IMR-90 (cell line): ENCODE measurements at regions not wholly inside any gene's neighbourhood (a gene's known extent, or its start where the extent isn't known, plus 50 kb on each side); places are given as distances from the start of the nearest gene placed in this dataset.

Experiments used
- ATAC-seq: fragments of 200-7000 bp; cut with Tn5 transposase; 2 replicates; pipeline ENCODE4 v1.9.1; 2020; ENCODE audit warnings: low read depth, mild to moderate bottlenecking, moderate library complexity
- BruUV-seq: library from RNA; stranded (reverse); fragments of 400-500 nt; replicated peaks from 2 replicates; lab custom pipeline; 2021; lab: Mats Ljungman, UMichigan
- CTCF ChIA-PET: fragments of 300-600 bp; formaldehyde crosslinking; extraction: SDS; loops from one replicate; lab custom pipeline; 2021; ENCODE audit warnings: antibody characterized with exemption; lab: Yijun Ruan, JAX
- POLR2A ChIA-PET: fragments of 300-600 bp; sonication (Branson Sonifier 250); formaldehyde crosslinking; loops from one replicate; lab custom pipeline; 2022; ENCODE audit warnings: antibody characterized with exemption; ENCODE audit not compliant: unreplicated experiment; lab: Charles Lee
- DNase-seq: peaks from one replicate; pipeline ENCODE4 v3.0.0; 2013
- H2AFZ ChIP-seq: replicated peaks from 2 replicates; pipeline ENCODE3; 2013; ENCODE audit warnings: low read length, mild to moderate bottlenecking; ENCODE audit not compliant: poor library complexity
- H2AK5ac ChIP-seq: 2 replicates; pipeline ENCODE4 v1.6.1; 2013; ENCODE audit warnings: low read depth, low read length, inconsistent platforms
- H2AK9ac ChIP-seq: replicated peaks from 2 replicates; pipeline ENCODE3; 2013; ENCODE audit warnings: mild to moderate bottlenecking, low read depth, low read length, moderate library complexity; ENCODE audit not compliant: poor library complexity
- H2BK120ac ChIP-seq: 2 replicates; pipeline ENCODE4 v1.6.1; 2013; ENCODE audit warnings: low read depth, low read length, inconsistent platforms
- H2BK15ac ChIP-seq: 3 replicates; pipeline ENCODE4 v1.6.1; 2013; ENCODE audit warnings: low read depth, low read length, inconsistent platforms
- H2BK20ac ChIP-seq: 2 replicates; pipeline ENCODE4 v1.6.1; 2013; ENCODE audit warnings: low read depth, mild to moderate bottlenecking, inconsistent platforms, low read length, moderate library complexity
- H2BK5ac ChIP-seq: 2 replicates; pipeline ENCODE4 v1.6.1; 2013; ENCODE audit warnings: mild to moderate bottlenecking, low read depth, low read length, inconsistent platforms; ENCODE audit not compliant: poor library complexity, severe bottlenecking
- H3K14ac ChIP-seq: replicated peaks from 2 replicates; pipeline ENCODE4 v1.6.1; 2013; ENCODE audit warnings: low read depth, low read length, inconsistent platforms
- H3K18ac ChIP-seq: 2 replicates; pipeline ENCODE4 v1.6.1; 2013; ENCODE audit warnings: low read depth, low read length, control low read depth
- H3K23ac ChIP-seq: 2 replicates; pipeline ENCODE4 v1.6.1; 2013; ENCODE audit warnings: low read depth, low read length, inconsistent platforms
- H3K27ac ChIP-seq: 2 replicates; pipeline ENCODE4 v1.5.1; 2013; ENCODE audit warnings: mild to moderate bottlenecking, control low read depth, low read length; ENCODE audit not compliant: insufficient read depth
- H3K27me3 ChIP-seq: 2 replicates; pipeline ENCODE4 v1.6.1; 2013; ENCODE audit warnings: low read length; ENCODE audit not compliant: control insufficient read depth, insufficient read depth
- H3K36me3 ChIP-seq: 2 replicates; pipeline ENCODE4 v1.6.1; 2013; ENCODE audit warnings: low read length, mixed read lengths; ENCODE audit not compliant: control insufficient read depth, insufficient read depth
- H3K4ac ChIP-seq: 2 replicates; pipeline ENCODE4 v1.6.1; 2013; ENCODE audit warnings: low read depth, low read length, inconsistent platforms
- H3K4me1 ChIP-seq: 2 replicates; pipeline ENCODE4 v1.6.1; 2013; ENCODE audit warnings: low read length, mixed read lengths; ENCODE audit not compliant: control insufficient read depth, insufficient read depth
- H3K4me2 ChIP-seq: 2 replicates; pipeline ENCODE4 v1.6.1; 2013; ENCODE audit warnings: low read depth, mild to moderate bottlenecking, control low read depth, low read length, moderate library complexity
- H3K4me3 ChIP-seq: 2 replicates; pipeline ENCODE4 v1.5.1; 2013; ENCODE audit warnings: low read depth, mild to moderate bottlenecking, control low read depth, low read length, moderate library complexity; ENCODE audit not compliant: insufficient read depth
- H3K56ac ChIP-seq: 2 replicates; pipeline ENCODE4 v1.6.1; 2013; ENCODE audit warnings: low read length, inconsistent platforms; ENCODE audit not compliant: insufficient read depth; ENCODE audit errors: extremely low read depth
- H3K79me1 ChIP-seq, 2 experiments: 2 replicates each; pipeline ENCODE4 v1.6.1; 2013; ENCODE audit warnings: low read length in 2 of 2, inconsistent platforms in 1 of 2, low read depth in 1 of 2
- H3K9ac ChIP-seq: 2 replicates; pipeline ENCODE4 v1.6.1; 2013; ENCODE audit warnings: low read depth, low read length, control low read depth
- H3K9me1 ChIP-seq: 2 replicates; pipeline ENCODE4 v1.6.1; 2013; ENCODE audit warnings: low read length, inconsistent platforms; ENCODE audit not compliant: insufficient read depth
- H3K9me3 ChIP-seq: 2 replicates; pipeline ENCODE4 v1.6.1; 2013; ENCODE audit warnings: low read length; ENCODE audit not compliant: control insufficient read depth, insufficient read depth
- H4K20me1 ChIP-seq: 2 replicates; pipeline ENCODE4 v1.6.1; 2013; ENCODE audit warnings: low read length, inconsistent platforms; ENCODE audit not compliant: insufficient read depth
- H4K5ac ChIP-seq: 2 replicates; pipeline ENCODE4 v1.6.1; 2013; ENCODE audit warnings: mild to moderate bottlenecking, low read depth, low read length, control low read depth
- H4K8ac ChIP-seq, 2 experiments: 2 replicates each; pipeline ENCODE4 v1.6.1; 2013; ENCODE audit warnings: low read depth in 2 of 2, low read length in 2 of 2, control low read depth in 1 of 2, inconsistent platforms in 1 of 2
- H4K91ac ChIP-seq: 2 replicates; pipeline ENCODE4 v1.6.1; 2013; ENCODE audit warnings: low read depth, low read length, inconsistent platforms; ENCODE audit not compliant: insufficient read depth
- BHLHE40 ChIP-seq: fragments of 150-350 bp; IDR thresholded peaks from 2 replicates; pipeline ENCODE4 v1.6.1; 2016; ENCODE audit warnings: mild to moderate bottlenecking, low read depth, low read length
- CEBPB ChIP-seq: IDR thresholded peaks from 2 replicates; pipeline ENCODE4 v1.6.1; 2012; ENCODE audit warnings: low read depth, low read length, improper control_type of control experiment
- CHD1 ChIP-seq: IDR thresholded peaks from 2 replicates; pipeline ENCODE4 v1.6.1; 2012; ENCODE audit warnings: low read depth, low read length, improper control_type of control experiment
- FOS ChIP-seq: fragments of 150-350 bp; IDR thresholded peaks from 2 replicates; pipeline ENCODE4 v1.6.1; 2016; ENCODE audit warnings: low read depth, low read length
- MAFK ChIP-seq: IDR thresholded peaks from 2 replicates; pipeline ENCODE4 v1.6.1; 2012; ENCODE audit warnings: low read depth, low read length, improper control_type of control experiment
- MAZ ChIP-seq: IDR thresholded peaks from 2 replicates; pipeline ENCODE4 v1.6.1; 2012; ENCODE audit warnings: low read depth, mild to moderate bottlenecking, low read length, improper control_type of control experiment, moderate library complexity, borderline replicate concordance
- MXI1 ChIP-seq: IDR thresholded peaks from 2 replicates; pipeline ENCODE4 v1.6.1; 2012; ENCODE audit warnings: low read depth, mild to moderate bottlenecking, low read length, moderate library complexity, borderline replicate concordance
- NFE2L2 ChIP-seq: fragments of 150-350 bp; IDR thresholded peaks from 2 replicates; pipeline ENCODE4 v1.6.1; 2016; ENCODE audit warnings: low read depth, mild to moderate bottlenecking, low read length
- POLR2A ChIP-seq: IDR thresholded peaks from 2 replicates; pipeline ENCODE4 v1.6.1; 2012; ENCODE audit warnings: mild to moderate bottlenecking, low read depth, low read length
- RAD21 ChIP-seq: IDR thresholded peaks from 2 replicates; pipeline ENCODE4 v1.6.1; 2012; ENCODE audit warnings: low read length, improper control_type of control experiment
- RCOR1 ChIP-seq: IDR thresholded peaks from 2 replicates; pipeline ENCODE4 v1.6.1; 2012; ENCODE audit warnings: mild to moderate bottlenecking, low read length, improper control_type of control experiment; ENCODE audit not compliant: insufficient replicate concordance
- RFX5 ChIP-seq: IDR thresholded peaks from 2 replicates; pipeline ENCODE4 v1.8.0; 2012; ENCODE audit warnings: low read depth, mild to moderate bottlenecking, low read length, moderate library complexity
- SMC3 ChIP-seq: fragments of 150-350 bp; IDR thresholded peaks from 2 replicates; pipeline ENCODE4 v1.6.1; 2016; ENCODE audit warnings: low read depth, mild to moderate bottlenecking, antibody characterized with exemption, low read length, moderate library complexity
- dilution Hi-C: fragments of 300-500 bp; cut with HindIII; formaldehyde crosslinking; loops from one replicate; pipeline ENCODE4 v1.14.3; 2018; ENCODE audit warnings: low sequenced_read_pairs; ENCODE audit not compliant: unreplicated experiment
- in situ Hi-C: fragments of 300-500 bp; cut with MboI; formaldehyde crosslinking; loops from 3 replicates; pipeline ENCODE4 v1.14.3; 2019; ENCODE audit warnings: low sequenced_read_pairs, inconsistent platforms, mixed read lengths
- intact Hi-C: fragments of 100-400 bp; cut with micrococcal nuclease; formaldehyde crosslinking; loops from 2 replicates; pipeline ENCODE4 v1.10.0; 2022
- TF ChIP-seq, protein P1 (sequence below): fragments of 150-350 bp; IDR thresholded peaks from 2 replicates; pipeline ENCODE4 v1.6.1; 2016; ENCODE audit warnings: low read depth, mild to moderate bottlenecking, low read length, moderate library complexity, borderline replicate concordance
- TF ChIP-seq, protein P2 (sequence below): conservative IDR thresholded peaks from 2 replicates; pipeline ENCODE4 v1.5.1; 2012; ENCODE audit warnings: mild to moderate bottlenecking, low read depth, low read length, improper control_type of control experiment
- TF ChIP-seq, protein P3 (sequence below): fragments of 150-350 bp; IDR thresholded peaks from 2 replicates; pipeline ENCODE4 v1.6.1; 2017; ENCODE audit warnings: mild to moderate bottlenecking, antibody characterized with exemption, low read length, low read depth

DNA sequence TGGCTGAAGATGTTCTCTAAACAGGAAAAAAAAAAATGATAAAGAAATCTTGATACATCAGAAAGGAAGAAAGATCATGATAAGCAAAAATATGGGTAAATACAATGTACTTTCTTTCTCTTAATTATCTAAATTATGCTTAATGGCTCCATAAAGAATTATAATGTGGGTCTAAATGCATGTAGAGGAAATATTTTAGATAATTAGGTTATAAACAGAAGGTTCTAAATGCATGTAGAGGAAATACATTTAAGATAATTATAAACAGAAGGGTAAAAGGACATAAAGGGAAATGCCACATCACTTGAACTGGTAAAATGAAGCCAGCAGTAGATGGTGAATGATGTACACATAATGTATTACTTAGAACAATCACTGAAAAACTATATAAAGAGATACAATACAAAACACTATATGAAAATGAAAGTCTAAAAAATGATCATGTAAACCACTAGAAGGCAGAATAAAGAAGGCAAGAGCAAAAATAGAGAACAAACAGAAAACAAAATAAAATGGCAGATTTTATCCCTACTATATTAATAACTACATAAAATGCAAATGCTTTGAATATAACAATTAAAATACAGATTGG, 308.4 kb upstream of the CDH2 start:
- H3K9me3 ChIP-seq = 0 out of 2 replicates have a peak, but pooled peaks cover 1% of the 10 kb centered on the region
- no peaks in the 10 kb centered on the region; the same call in 1 of the 2 replicates for H3K27me3 ChIP-seq
- H4K8ac ChIP-seq = no peak overlapping the region
- ChIA-PET CTCF (no interaction called here), POLR2A (no interaction called here)
- no peak overlapping the region for H2BK20ac ChIP-seq
- no peak overlapping the region for H3K4me2 ChIP-seq
- H3K4ac ChIP-seq = no peak overlapping the region
- BruUV-seq = no TSS peak
- no peak for DNase-seq
- H3K9me1 ChIP-seq = no peaks in the 10 kb centered on the region
- no peak overlapping the region for H3K18ac ChIP-seq
- H2BK120ac ChIP-seq = no peak overlapping the region
- H2BK15ac ChIP-seq = no peak overlapping the region
- H4K20me1 ChIP-seq = no peaks in the 10 kb centered on the region
- H2AK5ac ChIP-seq = no peak overlapping the region
- no peak overlapping the region for H3K23ac ChIP-seq
- H2AFZ ChIP-seq = no peak overlapping the region
- intact Hi-C loops = no loop called here
- no peak overlapping the region for H3K14ac ChIP-seq
- no peak for ATAC-seq
- no peak overlapping the region for H3K27ac ChIP-seq
- H2BK5ac ChIP-seq = no peak overlapping the region
- no peak overlapping the region for H3K56ac ChIP-seq
- no peak overlapping the region for H2AK9ac ChIP-seq
- TF ChIP-seq, protein P1, sequence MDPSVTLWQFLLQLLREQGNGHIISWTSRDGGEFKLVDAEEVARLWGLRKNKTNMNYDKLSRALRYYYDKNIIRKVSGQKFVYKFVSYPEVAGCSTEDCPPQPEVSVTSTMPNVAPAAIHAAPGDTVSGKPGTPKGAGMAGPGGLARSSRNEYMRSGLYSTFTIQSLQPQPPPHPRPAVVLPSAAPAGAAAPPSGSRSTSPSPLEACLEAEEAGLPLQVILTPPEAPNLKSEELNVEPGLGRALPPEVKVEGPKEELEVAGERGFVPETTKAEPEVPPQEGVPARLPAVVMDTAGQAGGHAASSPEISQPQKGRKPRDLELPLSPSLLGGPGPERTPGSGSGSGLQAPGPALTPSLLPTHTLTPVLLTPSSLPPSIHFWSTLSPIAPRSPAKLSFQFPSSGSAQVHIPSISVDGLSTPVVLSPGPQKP = no peak
- TF ChIP-seq SMC3 = no peak
- no peak for TF ChIP-seq CEBPB
- no peak for TF ChIP-seq NFE2L2
- TF ChIP-seq FOS = no peak
- TF ChIP-seq RFX5 = no peak
- TF ChIP-seq MAFK = no peak
- no peak for TF ChIP-seq POLR2A
- TF ChIP-seq, protein P2, sequence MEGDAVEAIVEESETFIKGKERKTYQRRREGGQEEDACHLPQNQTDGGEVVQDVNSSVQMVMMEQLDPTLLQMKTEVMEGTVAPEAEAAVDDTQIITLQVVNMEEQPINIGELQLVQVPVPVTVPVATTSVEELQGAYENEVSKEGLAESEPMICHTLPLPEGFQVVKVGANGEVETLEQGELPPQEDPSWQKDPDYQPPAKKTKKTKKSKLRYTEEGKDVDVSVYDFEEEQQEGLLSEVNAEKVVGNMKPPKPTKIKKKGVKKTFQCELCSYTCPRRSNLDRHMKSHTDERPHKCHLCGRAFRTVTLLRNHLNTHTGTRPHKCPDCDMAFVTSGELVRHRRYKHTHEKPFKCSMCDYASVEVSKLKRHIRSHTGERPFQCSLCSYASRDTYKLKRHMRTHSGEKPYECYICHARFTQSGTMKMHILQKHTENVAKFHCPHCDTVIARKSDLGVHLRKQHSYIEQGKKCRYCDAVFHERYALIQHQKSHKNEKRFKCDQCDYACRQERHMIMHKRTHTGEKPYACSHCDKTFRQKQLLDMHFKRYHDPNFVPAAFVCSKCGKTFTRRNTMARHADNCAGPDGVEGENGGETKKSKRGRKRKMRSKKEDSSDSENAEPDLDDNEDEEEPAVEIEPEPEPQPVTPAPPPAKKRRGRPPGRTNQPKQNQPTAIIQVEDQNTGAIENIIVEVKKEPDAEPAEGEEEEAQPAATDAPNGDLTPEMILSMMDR = no peak
- no peak for TF ChIP-seq RAD21
- no peak for TF ChIP-seq MXI1
- no peak for TF ChIP-seq CHD1
- TF ChIP-seq, protein P3, sequence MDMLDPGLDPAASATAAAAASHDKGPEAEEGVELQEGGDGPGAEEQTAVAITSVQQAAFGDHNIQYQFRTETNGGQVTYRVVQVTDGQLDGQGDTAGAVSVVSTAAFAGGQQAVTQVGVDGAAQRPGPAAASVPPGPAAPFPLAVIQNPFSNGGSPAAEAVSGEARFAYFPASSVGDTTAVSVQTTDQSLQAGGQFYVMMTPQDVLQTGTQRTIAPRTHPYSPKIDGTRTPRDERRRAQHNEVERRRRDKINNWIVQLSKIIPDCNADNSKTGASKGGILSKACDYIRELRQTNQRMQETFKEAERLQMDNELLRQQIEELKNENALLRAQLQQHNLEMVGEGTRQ = no peak
- TF ChIP-seq MAZ = no peak
- no peak for TF ChIP-seq BHLHE40
- no peak for TF ChIP-seq RCOR1
- no peaks in the 10 kb centered on the region for H3K4me1 ChIP-seq
- no peak overlapping the region for H3K4me3 ChIP-seq
- H4K5ac ChIP-seq = no peak overlapping the region
- no peak overlapping the region for H4K91ac ChIP-seq
- H3K79me1 ChIP-seq = no peaks in the 10 kb centered on the region
- in situ Hi-C loops = no loop called here
- H3K9ac ChIP-seq = no peak overlapping the region
- no peaks in the 10 kb centered on the region for H3K36me3 ChIP-seq
- dilution Hi-C loops = no loop called here
